H1 (cell line): ENCODE measurements at regions not wholly inside any gene's neighbourhood (a gene's known extent, or its start where the extent isn't known, plus 50 kb on each side); places are given as distances from the start of the nearest gene placed in this dataset.

Experiments used
- CTCF ChIA-PET: fragments of 300-600 bp; sonication (Branson Sonifier 250); formaldehyde crosslinking; loops from one replicate; lab custom pipeline; 2021; ENCODE audit not compliant: partially characterized antibody; lab: Charles Lee
- POLR2A ChIA-PET: fragments of 300-600 bp; sonication (Branson Sonifier 250); formaldehyde crosslinking; loops from one replicate; lab custom pipeline; 2021; ENCODE audit warnings: inconsistent platforms; ENCODE audit not compliant: partially characterized antibody; lab: Charles Lee
- DNase-seq, 2 experiments: peaks; one replicate each; pipeline versions ENCODE4 v3.0.0 to v3.0.0-alpha.2; 2010 to 2022; ENCODE audit warnings: low spot score in 2 of 2, low read depth in 1 of 2, mixed read lengths in 1 of 2
- FAIRE-seq: peaks from 2 replicates; lab custom pipeline; 2011; peaks lifted over from hg19 to GRCh38; lab: Jason Lieb, UNC
- H2AFZ ChIP-seq: 2 replicates; pipeline ENCODE4 v1.8.1; 2012; ENCODE audit warnings: low read length, inconsistent platforms
- H2AK5ac ChIP-seq: 2 replicates; pipeline ENCODE4 v1.6.1; 2013; ENCODE audit warnings: low read depth, low read length
- H2BK120ac ChIP-seq: replicated peaks from 2 replicates; pipeline ENCODE3; 2013; ENCODE audit warnings: low read depth, low read length, inconsistent platforms
- H2BK12ac ChIP-seq: 2 replicates; pipeline ENCODE4 v1.6.1; 2013; ENCODE audit warnings: low read depth, low read length
- H2BK15ac ChIP-seq: 2 replicates; pipeline ENCODE4 v1.6.1; 2013; ENCODE audit warnings: low read length
- H2BK20ac ChIP-seq: 2 replicates; pipeline ENCODE4 v1.6.1; 2013; ENCODE audit warnings: low read length
- H2BK5ac ChIP-seq: 2 replicates; pipeline ENCODE4 v1.6.1; 2013; ENCODE audit warnings: low read depth, low read length
- H3K14ac ChIP-seq: 2 replicates; pipeline ENCODE4 v1.6.1; 2013; ENCODE audit warnings: inconsistent platforms; ENCODE audit not compliant: insufficient read length
- H3K18ac ChIP-seq: 2 replicates; pipeline ENCODE4 v1.6.1; 2013; ENCODE audit warnings: low read length; ENCODE audit errors: extremely low read depth
- H3K23ac ChIP-seq: 2 replicates; pipeline ENCODE4 v1.6.1; 2013; ENCODE audit warnings: inconsistent platforms; ENCODE audit not compliant: insufficient read length
- H3K23me2 ChIP-seq: 2 replicates; pipeline ENCODE4 v1.6.1; 2013; ENCODE audit warnings: low read depth, low read length
- H3K27ac ChIP-seq: 2 replicates; pipeline ENCODE4 v1.6.1; 2011; ENCODE audit warnings: low read depth, low read length, inconsistent platforms
- H3K27me3 ChIP-seq, 4 experiments: replicated peaks in 1 of 4; 1 replicate in 1 of 4; 2 replicates in 3 of 4; pipeline versions ENCODE4 v1.6.1 to v1.8.1; 2011 to 2013; ENCODE audit warnings: low read length in 3 of 4, mild to moderate bottlenecking in 3 of 4, inconsistent platforms in 2 of 4, mixed read lengths in 2 of 4, moderate library complexity in 1 of 4; ENCODE audit not compliant: control insufficient read depth in 3 of 4, insufficient read depth in 3 of 4; ENCODE audit errors: extremely low read depth in 1 of 4
- H3K36me3 ChIP-seq, 4 experiments: 2 replicates each; pipeline versions ENCODE4 v1.6.1 to v1.8.1; 2011 to 2013; ENCODE audit warnings: mild to moderate bottlenecking in 4 of 4, low read length in 3 of 4, moderate library complexity in 2 of 4, control low read depth in 1 of 4, inconsistent platforms in 1 of 4; ENCODE audit not compliant: insufficient read depth in 4 of 4, control insufficient read depth in 2 of 4
- H3K4ac ChIP-seq: replicated peaks from 2 replicates; pipeline ENCODE3; 2013; ENCODE audit warnings: low read length, low read depth, mixed read lengths, inconsistent platforms; ENCODE audit not compliant: insufficient read length
- H3K4me1 ChIP-seq, 4 experiments: replicated peaks in 1 of 4; 1 replicate in 1 of 4; 2 replicates in 3 of 4; pipeline versions ENCODE4 v1.6.1 to v1.8.1; 2011 to 2013; ENCODE audit warnings: low read length in 3 of 4, inconsistent platforms in 2 of 4, mixed read lengths in 1 of 4; ENCODE audit not compliant: insufficient read depth in 4 of 4, control insufficient read depth in 3 of 4
- H3K4me2 ChIP-seq, 2 experiments: 2 replicates each; pipeline versions ENCODE4 v1.6.1 to v1.8.1; 2011 to 2013; ENCODE audit warnings: low read depth in 2 of 2, low read length in 2 of 2, control low read depth in 1 of 2, inconsistent platforms in 1 of 2, mild to moderate bottlenecking in 1 of 2; ENCODE audit not compliant: insufficient read depth in 1 of 2
- H3K4me3 ChIP-seq, 4 experiments: fragments of 200-600, 300-600 bp in 1 of 4; sonication (generic), shearing (Covaris generic), sonication (Bioruptor Twin) in 1 of 4; 2 replicates each; pipeline versions ENCODE4 v1.5.1 to v1.8.1; 2011 to 2016; ENCODE audit warnings: low read length in 4 of 4, low read depth in 3 of 4, control low read depth in 2 of 4, inconsistent platforms in 2 of 4, mild to moderate bottlenecking in 2 of 4, mixed read lengths in 1 of 4, moderate library complexity in 1 of 4; ENCODE audit not compliant: insufficient read depth in 2 of 4; ENCODE audit errors: extremely low read depth in 1 of 4
- H3K56ac ChIP-seq: replicated peaks from 2 replicates; pipeline ENCODE3; 2013; ENCODE audit warnings: low read depth, mild to moderate bottlenecking, mixed read lengths, low read length, inconsistent platforms; ENCODE audit not compliant: insufficient read length
- H3K79me1 ChIP-seq: 2 replicates; pipeline ENCODE4 v1.6.1; 2013; ENCODE audit warnings: low read depth, low read length, control low read depth
- H3K79me2 ChIP-seq, 2 experiments: 2 replicates each; pipeline versions ENCODE4 v1.6.1 to v1.8.1; 2012 to 2013; ENCODE audit warnings: low read length in 2 of 2, mild to moderate bottlenecking in 2 of 2, inconsistent platforms in 1 of 2; ENCODE audit not compliant: insufficient read depth in 2 of 2, control insufficient read depth in 1 of 2
- H3K9ac ChIP-seq, 4 experiments: replicated peaks in 1 of 4; 1 replicate in 1 of 4; 2 replicates in 3 of 4; pipeline versions ENCODE4 v1.6.1 to v1.8.1; 2011 to 2013; ENCODE audit warnings: low read depth in 3 of 4, low read length in 3 of 4, control low read depth in 2 of 4, mild to moderate bottlenecking in 2 of 4, moderate library complexity in 2 of 4, inconsistent platforms in 1 of 4; ENCODE audit errors: extremely low read depth in 1 of 4
- H3K9me3 ChIP-seq, 2 experiments: 2 replicates each; pipeline versions ENCODE4 v1.6.1 to v1.8.1; 2012 to 2013; ENCODE audit warnings: mild to moderate bottlenecking in 2 of 2, moderate library complexity in 2 of 2, control low read depth in 1 of 2, inconsistent platforms in 1 of 2, low read depth in 1 of 2, low read length in 1 of 2, mixed read lengths in 1 of 2; ENCODE audit not compliant: insufficient read depth in 2 of 2
- H4K20me1 ChIP-seq, 2 experiments: replicated peaks in 1 of 2; 2 replicates each; pipeline versions ENCODE3 to v1.8.1; 2011 to 2013; ENCODE audit warnings: inconsistent platforms in 2 of 2, low read length in 2 of 2, mild to moderate bottlenecking in 1 of 2; ENCODE audit not compliant: insufficient read depth in 2 of 2, control insufficient read depth in 1 of 2
- H4K5ac ChIP-seq: 2 replicates; pipeline ENCODE4 v1.6.1; 2013; ENCODE audit warnings: low read length, low read depth, mixed read lengths, inconsistent platforms; ENCODE audit not compliant: insufficient read length
- H4K8ac ChIP-seq: 2 replicates; pipeline ENCODE4 v1.8.0; 2013; ENCODE audit warnings: mild to moderate bottlenecking, moderate library complexity, low read length, inconsistent platforms; ENCODE audit not compliant: insufficient read depth; ENCODE audit errors: extremely low read depth
- H4K91ac ChIP-seq: replicated peaks from 2 replicates; pipeline ENCODE3; 2013; ENCODE audit warnings: low read length, mixed read lengths, inconsistent platforms; ENCODE audit not compliant: insufficient read length
- ASH2L ChIP-seq: fragments of 200-600, 300-600 bp; sonication (generic); IDR thresholded peaks from one replicate; pipeline ENCODE4 v1.7.1; 2017; ENCODE audit warnings: low read length
- CEBPB ChIP-seq: IDR thresholded peaks from 2 replicates; pipeline ENCODE4 v1.6.1; 2012; ENCODE audit warnings: low read depth, low read length
- EP300 ChIP-seq, 2 experiments: IDR thresholded peaks; 1 replicate in 1 of 2; 2 replicates in 1 of 2; pipeline ENCODE4 v1.6.1; 2011 to 2012; ENCODE audit warnings: low read depth in 2 of 2, low read length in 2 of 2, mild to moderate bottlenecking in 2 of 2, borderline replicate concordance in 1 of 2, inconsistent platforms in 1 of 2, moderate library complexity in 1 of 2
- JUN ChIP-seq: IDR thresholded peaks from 2 replicates; pipeline ENCODE4 v1.6.1; 2011; ENCODE audit warnings: low read depth, mild to moderate bottlenecking, improper control_type of control experiment, low read length
- KDM5A ChIP-seq: fragments of 200-600 bp; IDR thresholded peaks from 2 replicates; pipeline ENCODE4 v1.7.1; 2012; ENCODE audit warnings: mild to moderate bottlenecking, low read length, inconsistent platforms, mixed read lengths
- POLR2AphosphoS5 ChIP-seq: IDR thresholded peaks from 2 replicates; pipeline ENCODE4 v1.6.1; 2011; ENCODE audit warnings: low read depth, low read length
- RBBP5 ChIP-seq: IDR thresholded peaks from 2 replicates; pipeline ENCODE4 v1.7.1; 2012; ENCODE audit warnings: low read depth, mild to moderate bottlenecking, inconsistent platforms, low read length, moderate library complexity, borderline replicate concordance
- SIN3A ChIP-seq, 2 experiments: IDR thresholded peaks in 1 of 2; conservative IDR thresholded peaks in 1 of 2; 2 replicates each; pipeline ENCODE4 v1.6.1; 2011 to 2012; ENCODE audit warnings: low read length in 2 of 2, improper control_type of control experiment in 1 of 2, low read depth in 1 of 2, mild to moderate bottlenecking in 1 of 2
- SP4 ChIP-seq: IDR thresholded peaks from 2 replicates; pipeline ENCODE4 v1.6.1; 2012; ENCODE audit warnings: low read length, inconsistent platforms
- WGBS, 2 experiments: shearing (Covaris generic) in 1 of 2; methylation state at CpG; one replicate each; pipeline versions ENCODE4 v1.1.6 to v1.1.7; 2013 to 2015; ENCODE audit warnings: low lambda C conversion rate in 2 of 2, mixed read lengths in 2 of 2, inconsistent platforms in 1 of 2, low coverage in 1 of 2, missing lambda C conversion rate in 1 of 2; ENCODE audit not compliant: insufficient replicate concordance in 2 of 2, insufficient coverage in 1 of 2, insufficient read length in 1 of 2; ENCODE audit errors: extremely low coverage in 1 of 2, missing lambda C conversion rate in 1 of 2; 5-methylcytosine and 5-hydroxymethylcytosine counted together

DNA sequence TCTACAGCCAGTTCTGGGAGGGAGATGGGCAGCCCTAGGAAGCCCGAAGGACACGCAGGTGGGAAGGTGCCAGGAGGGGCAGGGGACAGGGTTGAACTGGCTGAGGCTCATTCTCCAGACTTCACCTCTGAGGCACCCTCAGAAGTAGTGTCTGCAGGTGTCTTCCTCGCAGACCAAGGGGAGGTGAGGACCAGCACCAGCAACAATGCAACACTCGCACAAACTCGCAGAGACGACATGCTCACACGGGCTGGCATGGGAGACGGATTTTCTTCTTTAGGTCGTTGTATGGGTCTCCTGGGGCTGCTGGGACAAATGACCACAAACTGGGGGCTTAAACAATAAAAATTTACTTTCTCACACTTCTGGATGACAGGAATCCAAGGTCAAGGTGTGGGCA is 132.2 kb upstream of the FOXF1 start:
- peaks cover 0 to 2% (median 0%) of the 10 kb centered on the region in 4 experiments; a peak in 2 of 7 replicates for H3K27me3 ChIP-seq
- H3K9ac ChIP-seq, result no peak overlapping the region; a peak in 1 of 7 replicates
- no peak overlapping the region for H4K5ac ChIP-seq
- H2BK12ac ChIP-seq, result no peak overlapping the region
- H3K14ac ChIP-seq, result no peak overlapping the region
- H3K23me2 ChIP-seq, result no peaks in the 10 kb centered on the region
- ChIA-PET CTCF (interaction anchor here (1.0 to 1.2 kb wide), 2 partner anchors 29 to 334 kb away, joined by 3 read pairs; no protein-coding TSS in a partner anchor), POLR2A (no interaction called here)
- no peaks in the 10 kb centered on the region for H3K79me1 ChIP-seq
- 95% methylated on average over 9 of the region's 9 CpGs; no CpG with 5 or more reads in 1 of the 2 experiments for WGBS, 2 experiments
- DNase-seq (no peak), FAIRE-seq (no peak)
- no peak overlapping the region; the same call in 1 of the 2 replicates for H2BK15ac ChIP-seq
- TF ChIP-seq RBBP5 (no peak), JUN (no peak), EP300 (IDR thresholded peaks at IDR 0.05; ENCODE audit: borderline replicate concordance in 1 of 2, low read depth in 2 of 2, low read length in 2 of 2) (no peak), POLR2AphosphoS5 (no peak), SP4 (no peak), SIN3A (conservative IDR thresholded peaks at IDR 0.05 in 1 of 2, IDR thresholded peaks at IDR 0.05 in 1 of 2; ENCODE audit: low read depth in 1 of 2, low read length in 2 of 2) (no peak), ASH2L (no peak), CEBPB (no peak), KDM5A (no peak)
- no peak overlapping the region for H2BK120ac ChIP-seq
- H2AFZ ChIP-seq, result no peak overlapping the region
- H3K79me2 ChIP-seq, result no peaks in the 10 kb centered on the region
- H4K91ac ChIP-seq, result no peak overlapping the region
- no peak overlapping the region for H4K8ac ChIP-seq
- peak overlapping the region; percentile 23 for H3K4ac ChIP-seq
- peak overlapping the region; percentile 2 for H3K56ac ChIP-seq
- no peak overlapping the region for H3K4me3 ChIP-seq
- no peak overlapping the region for H3K18ac ChIP-seq
- no peak overlapping the region for H3K23ac ChIP-seq
- H2BK5ac ChIP-seq, result no peak overlapping the region
- no peak overlapping the region for H2AK5ac ChIP-seq
- no peak overlapping the region for H3K27ac ChIP-seq
- peaks cover 0 to 3% (median 0%) of the 10 kb centered on the region in 4 experiments; a peak in 4 of 7 replicates for H3K4me1 ChIP-seq
- peaks cover 0 to 6% of the 10 kb centered on the region in 2 experiments; a peak in 1 of 4 replicates for H3K9me3 ChIP-seq
- H3K4me2 ChIP-seq, result no peak overlapping the region
- no peak overlapping the region for H2BK20ac ChIP-seq
- no peaks in the 10 kb centered on the region for H4K20me1 ChIP-seq
- no peaks in the 10 kb centered on the region for H3K36me3 ChIP-seq
